Parathyroid adenoma (tissue), 2 donors: ENCODE measurements at regions not wholly inside any gene's neighbourhood (a gene's known extent, or its start where the extent isn't known, plus 50 kb on each side); places are given as distances from the start of the nearest gene placed in this dataset.

Experiments used
- H2AFZ ChIP-seq: fragments of 300-600 bp; sonication (generic); one replicate; pipeline ENCODE4 v1.7.0; 2017; ENCODE audit warnings: antibody characterized with exemption, mild to moderate bottlenecking
- H3K27ac ChIP-seq: fragments of 300-600 bp; sonication (generic); one replicate; pipeline ENCODE4 v1.7.0; 2017
- H3K27me3 ChIP-seq: fragments of 300-600 bp; sonication (generic); one replicate; pipeline ENCODE4 v1.7.0; 2017; ENCODE audit warnings: low read length; ENCODE audit not compliant: control insufficient read depth, insufficient read depth
- H3K36me3 ChIP-seq: fragments of 300-600 bp; sonication (generic); one replicate; pipeline ENCODE4 v1.7.0; 2017; ENCODE audit warnings: low read length; ENCODE audit not compliant: control insufficient read depth, insufficient read depth
- H3K4me1 ChIP-seq: fragments of 300-600 bp; sonication (generic); one replicate; pipeline ENCODE4 v1.7.0; 2017; ENCODE audit warnings: control low read depth
- H3K4me2 ChIP-seq: fragments of 300-600 bp; sonication (generic); one replicate; pipeline ENCODE4 v1.7.0; 2017; ENCODE audit warnings: low read length
- H3K4me3 ChIP-seq: fragments of 300-600 bp; sonication (generic); one replicate; pipeline ENCODE4 v1.7.0; 2017; ENCODE audit warnings: low read depth, low read length
- H3K79me2 ChIP-seq: fragments of 300-600 bp; sonication (generic); one replicate; pipeline ENCODE4 v1.7.0; 2017; ENCODE audit warnings: control low read depth
- H3K9ac ChIP-seq: fragments of 300-600 bp; sonication (generic); one replicate; pipeline ENCODE4 v1.7.0; 2017; ENCODE audit warnings: mild to moderate bottlenecking
- H3K9me3 ChIP-seq: fragments of 300-600 bp; sonication (generic); one replicate; pipeline ENCODE4 v1.7.0; 2017; ENCODE audit warnings: low read length; ENCODE audit not compliant: control insufficient read depth
- CTCF ChIP-seq: fragments of 300-600 bp; sonication (generic); IDR thresholded peaks from one replicate; pipeline ENCODE4 v1.7.0; 2017; ENCODE audit warnings: antibody characterized with exemption, mild to moderate bottlenecking
- donor health status: primary hyperparathyroidism.

- H3K9ac ChIP-seq = no peak overlapping the region
- no peak overlapping the region for H3K4me2 ChIP-seq
- no peaks in the 10 kb centered on the region for H3K4me1 ChIP-seq
- H3K27me3 ChIP-seq = no peaks in the 10 kb centered on the region
- H2AFZ ChIP-seq = no peak overlapping the region
- H3K27ac ChIP-seq = no peak overlapping the region
- H3K36me3 ChIP-seq = no peaks in the 10 kb centered on the region
- no peak for TF ChIP-seq CTCF
- no peak overlapping the region for H3K4me3 ChIP-seq
- H3K9me3 ChIP-seq = no peaks in the 10 kb centered on the region
- H3K79me2 ChIP-seq = no peaks in the 10 kb centered on the region
Measured at GRCh38 chr2:204051984-204052556, 115.5 kb downstream of the ICOS start.

- Histone ChIP-seq H3K27ac (no peak overlapping the region), H3K9me3 (no peaks in the 10 kb centered on the region), H3K4me3 (no peak overlapping the region), H2AFZ (no peak overlapping the region), H3K4me1 (no peaks in the 10 kb centered on the region), H3K4me2 (no peak overlapping the region), H3K9ac (no peak overlapping the region), H3K27me3 (no peaks in the 10 kb centered on the region), H3K79me2 (no peaks in the 10 kb centered on the region), H3K36me3 (no peaks in the 10 kb centered on the region)
- TF ChIP-seq CTCF = no peak
Measured at GRCh38 chr2:204059016-204059415, 122.5 kb downstream of the ICOS start.

- no peaks in the 10 kb centered on the region for H3K4me1 ChIP-seq
- H3K27ac ChIP-seq = no peak overlapping the region
- H3K79me2 ChIP-seq = no peaks in the 10 kb centered on the region
- no peaks in the 10 kb centered on the region for H3K9me3 ChIP-seq
- no peaks in the 10 kb centered on the region for H3K27me3 ChIP-seq
- no peak overlapping the region for H3K4me3 ChIP-seq
- H3K9ac ChIP-seq = no peak overlapping the region
- H3K36me3 ChIP-seq = no peaks in the 10 kb centered on the region
- no peak overlapping the region for H3K4me2 ChIP-seq
- no peak overlapping the region for H2AFZ ChIP-seq
- TF ChIP-seq CTCF = no peak
Measured at GRCh38 chr2:204060841-204061240, 124.3 kb downstream of the ICOS start.

- H3K4me1 ChIP-seq = no peaks in the 10 kb centered on the region
- H3K27ac ChIP-seq = no peak overlapping the region
- H3K4me3 ChIP-seq = no peak overlapping the region
- H3K36me3 ChIP-seq = no peaks in the 10 kb centered on the region
- no peaks in the 10 kb centered on the region for H3K27me3 ChIP-seq
- no peak for TF ChIP-seq CTCF
- H2AFZ ChIP-seq = no peak overlapping the region
- H3K9me3 ChIP-seq = no peaks in the 10 kb centered on the region
- H3K9ac ChIP-seq = no peak overlapping the region
- H3K4me2 ChIP-seq = no peak overlapping the region
- H3K79me2 ChIP-seq = no peaks in the 10 kb centered on the region
Measured at GRCh38 chr2:204061241-204061640, 124.7 kb downstream of the ICOS start.

GRCh38 chr2:204064119-204064518, 127.6 kb downstream of the ICOS start:
- no peak overlapping the region for H3K27ac ChIP-seq
- no peak overlapping the region for H3K9ac ChIP-seq
- H3K79me2 ChIP-seq = no peaks in the 10 kb centered on the region
- no peaks in the 10 kb centered on the region for H3K4me1 ChIP-seq
- no peaks in the 10 kb centered on the region for H3K36me3 ChIP-seq
- H3K4me2 ChIP-seq = no peak overlapping the region
- TF ChIP-seq CTCF = no peak
- no peak overlapping the region for H2AFZ ChIP-seq
- no peaks in the 10 kb centered on the region for H3K9me3 ChIP-seq
- no peak overlapping the region for H3K4me3 ChIP-seq
- no peaks in the 10 kb centered on the region for H3K27me3 ChIP-seq
